HCT116 (cell line): ENCODE measurements at regions not wholly inside any gene's neighbourhood (a gene's known extent, or its start where the extent isn't known, plus 50 kb on each side); places are given as distances from the start of the nearest gene placed in this dataset.
"Not testable (repeated sequence)": the region's sequence is repeated elsewhere in the genome, so short reads cannot be mapped to it uniquely, and the experiment has no call there.

Source experiments
- ATAC-seq: fragments of 200-7000 bp; cut with Tn5 transposase; 2 replicates; pipeline ENCODE4 v1.9.1; 2020; ENCODE audit warnings: mild to moderate bottlenecking, moderate library complexity
- BruUV-seq: library from RNA; stranded (reverse); fragments of 400-500 nt; replicated peaks from 2 replicates; lab custom pipeline; 2021; lab: Mats Ljungman, UMichigan
- CTCF ChIA-PET: fragments of 300-600 bp; sonication (Branson Sonifier 250); formaldehyde crosslinking; loops from one replicate; lab custom pipeline; 2021; ENCODE audit warnings: antibody characterized with exemption; lab: Charles Lee
- POLR2A ChIA-PET: fragments of 300-600, 350-600 bp; sonication (Branson Sonifier 250); formaldehyde crosslinking; loops from one replicate; lab custom pipeline; 2021; ENCODE audit warnings: antibody characterized with exemption; lab: Charles Lee
- RAD21 ChIA-PET, 2 experiments: fragments of 300-600 bp; sonication (Branson Sonifier 250); formaldehyde crosslinking; loops; one replicate each; lab custom pipeline; 2023; ENCODE audit warnings: low total read pairs in 2 of 2; ENCODE audit not compliant: uncharacterized antibody in 2 of 2, unreplicated experiment in 2 of 2, low non-redundant PET in 1 of 2; lab: Charles Lee
- DNase-seq: peaks from one replicate; pipeline ENCODE4 v3.0.0-alpha.2; 2010; ENCODE audit warnings: low read depth, low spot score
- H2AFZ ChIP-seq: fragments of 200-600 bp; shearing (Covaris generic), sonication (generic); 2 replicates; pipeline ENCODE4 v1.6.1; 2017; ENCODE audit warnings: low read depth, mixed run types, mixed read lengths, antibody characterized with exemption, low read length; ENCODE audit not compliant: poor library complexity, severe bottlenecking
- H3K27ac ChIP-seq: 2 replicates; pipeline ENCODE4 v1.5.1; 2012; ENCODE audit warnings: low read depth, low read length
- H3K27me3 ChIP-seq: fragments of 200-600 bp; sonication (generic); 2 replicates; pipeline ENCODE4 v1.6.1; 2016; ENCODE audit warnings: mixed run types, low read length, mixed read lengths; ENCODE audit not compliant: insufficient read depth
- H3K36me3 ChIP-seq, 2 experiments: fragments of 200-500 bp in 1 of 2; fragments of 200-600 bp in 1 of 2; sonication (Bioruptor generic) in 1 of 2; sonication (generic) in 1 of 2; 2 replicates each; pipeline versions ENCODE4 v1.5.1 to v1.6.1; 2014 to 2016; ENCODE audit warnings: low read length in 2 of 2, inconsistent platforms in 1 of 2, mixed read lengths in 1 of 2, mixed run types in 1 of 2; ENCODE audit not compliant: insufficient read depth in 2 of 2, control insufficient read depth in 1 of 2
- H3K4me1 ChIP-seq, 2 experiments: fragments of 200-600 bp in 1 of 2; sonication (generic) in 1 of 2; 2 replicates each; pipeline versions ENCODE4 v1.5.1 to v1.6.1; 2012 to 2017; ENCODE audit warnings: low read length in 2 of 2, inconsistent platforms in 1 of 2, mild to moderate bottlenecking in 1 of 2, mixed read lengths in 1 of 2, mixed run types in 1 of 2, moderate library complexity in 1 of 2; ENCODE audit not compliant: insufficient read depth in 2 of 2, control insufficient read depth in 1 of 2
- H3K4me2 ChIP-seq: fragments of 200-600 bp; sonication (generic); 2 replicates; pipeline ENCODE4 v1.6.1; 2017; ENCODE audit warnings: mixed run types, low read length, mixed read lengths
- H3K4me3 ChIP-seq, 2 experiments: fragments of 200-600 bp in 1 of 2; sonication (generic) in 1 of 2; replicated peaks in 1 of 2; 2 replicates each; pipeline ENCODE4 v1.5.1; 2011 to 2016; ENCODE audit warnings: low read length in 2 of 2, control low read depth in 1 of 2, low read depth in 1 of 2, mild to moderate bottlenecking in 1 of 2, mixed read lengths in 1 of 2, mixed run types in 1 of 2
- H3K79me2 ChIP-seq: fragments of 200-600 bp; sonication (generic); 2 replicates; pipeline ENCODE4 v1.6.1; 2017; ENCODE audit warnings: mild to moderate bottlenecking, mixed run types, low read length, moderate library complexity, mixed read lengths; ENCODE audit not compliant: insufficient read depth
- H3K9ac ChIP-seq: fragments of 200-600 bp; sonication (generic); 2 replicates; pipeline ENCODE4 v1.6.1; 2016; ENCODE audit warnings: low read length, mixed read lengths
- H3K9me2 ChIP-seq: fragments of 200-600 bp; sonication (generic), shearing (Covaris generic); 2 replicates; pipeline ENCODE4 v1.6.1; 2017; ENCODE audit warnings: mixed run types, mild to moderate bottlenecking, moderate library complexity; ENCODE audit not compliant: insufficient read depth
- H3K9me3 ChIP-seq, 2 experiments: fragments of 200-500 bp in 1 of 2; fragments of 200-600 bp in 1 of 2; sonication (Bioruptor generic) in 1 of 2; sonication (generic) in 1 of 2; 2 replicates each; pipeline ENCODE4 v1.6.1; 2014 to 2017; ENCODE audit warnings: low read length in 2 of 2, mixed read lengths in 2 of 2, inconsistent platforms in 1 of 2, low read depth in 1 of 2, mild to moderate bottlenecking in 1 of 2, mixed run types in 1 of 2, moderate library complexity in 1 of 2; ENCODE audit not compliant: control insufficient read depth in 1 of 2, insufficient read depth in 1 of 2
- H4K20me1 ChIP-seq: fragments of 200-600 bp; sonication (generic), shearing (Covaris generic); 2 replicates; pipeline ENCODE4 v1.6.1; 2017; ENCODE audit warnings: mixed run types, mild to moderate bottlenecking, moderate library complexity; ENCODE audit not compliant: insufficient read depth
- ATF3 ChIP-seq: IDR thresholded peaks from 2 replicates; pipeline ENCODE4 v1.6.1; 2012
- EZH2 ChIP-seq: fragments of 200-600 bp; sonication (generic); IDR thresholded peaks from 2 replicates; pipeline ENCODE4 v1.6.1; 2017; ENCODE audit warnings: antibody characterized with exemption, mixed run types
- intact Hi-C: fragments of 100-400 bp; cut with micrococcal nuclease; formaldehyde crosslinking; loops from 2 replicates; pipeline ENCODE4 v1.10.0; 2022

GRCh38 chr6:27591699-27592480, 119.0 kb upstream of the ZNF184 start:
- ChIA-PET CTCF (interaction anchor here (1.3 kb wide), 1 partner anchor 18 kb away, joined by 3 read pairs; no protein-coding TSS in a partner anchor), POLR2A (no interaction called here), RAD21 (no interaction called here)
- Histone ChIP-seq H2AFZ (no peak overlapping the region), H3K79me2 (no peaks in the 10 kb centered on the region), H4K20me1 (no peaks in the 10 kb centered on the region), H3K27ac (no peak overlapping the region), H3K27me3 (no peaks in the 10 kb centered on the region), H3K9me2 (no peaks in the 10 kb centered on the region), H3K4me1 (peaks cover 7 to 30% of the 10 kb centered on the region in 2 experiments), H3K9ac (no peak overlapping the region), H3K4me3 (no peak overlapping the region), H3K4me2 (peak overlapping the region; percentile 22; the same call in 1 of the 2 replicates), H3K36me3 (no peaks in the 10 kb centered on the region), H3K9me3 (no peaks in the 10 kb centered on the region)
- intact Hi-C loops = loop anchor here (5.0 kb wide), 3 partner anchors 45 to 430 kb away; no protein-coding TSS in a partner anchor
- TF ChIP-seq ATF3 (peak; percentile 93), EZH2 (no peak)
- no TSS peak for BruUV-seq
- ATAC-seq (peak; percentile 35), DNase-seq (no peak)

- H3K4me1 ChIP-seq, H2AFZ ChIP-seq, H3K9ac ChIP-seq, POLR2A ChIA-PET, H3K36me3 ChIP-seq, BruUV-seq, intact Hi-C loops, RAD21 ChIA-PET, H3K9me2 ChIP-seq, CTCF ChIA-PET, H3K27ac ChIP-seq, H3K4me3 ChIP-seq, ATAC-seq, H3K4me2 ChIP-seq, DNase-seq, H3K9me3 ChIP-seq, H3K79me2 ChIP-seq, H3K27me3 ChIP-seq, H4K20me1 ChIP-seq: not testable (repeated sequence)
Observed at GRCh38 chr6:27585316-27585715, 112.4 kb upstream of the ZNF184 start.
